Endothelial cell of umbilical vein (primary cell): ENCODE measurements at regions not wholly inside any gene's neighbourhood (a gene's known extent, or its start where the extent isn't known, plus 50 kb on each side); places are given as distances from the start of the nearest gene placed in this dataset.

Experiments
- BruUV-seq: library from RNA; stranded (reverse); fragments of 400-500 nt; replicated peaks from 2 replicates; lab custom pipeline; 2021; lab: Mats Ljungman, UMichigan
- CTCF ChIA-PET: fragments of 300-600, 350-600 bp; sonication (Branson Sonifier 250); formaldehyde crosslinking; loops from one replicate; lab custom pipeline; 2021; ENCODE audit warnings: antibody characterized with exemption, inconsistent platforms; lab: Charles Lee
- POLR2A ChIA-PET: fragments of 300-600, 350-600 bp; sonication (Branson Sonifier 250); formaldehyde crosslinking; loops from one replicate; lab custom pipeline; 2021; ENCODE audit warnings: antibody characterized with exemption, inconsistent platforms; lab: Charles Lee
- DNase-seq: peaks from one replicate; pipeline ENCODE4 v3.0.0-alpha.2; 2011; ENCODE audit warnings: low read depth, low spot score
- FAIRE-seq: peaks from 2 replicates; lab custom pipeline; 2011; peaks lifted over from hg19 to GRCh38; lab: Jason Lieb, UNC
- H2AFZ ChIP-seq: 2 replicates; pipeline ENCODE4 v1.6.0; 2012; ENCODE audit warnings: low read depth, low read length, control low read depth, inconsistent platforms
- H3K27ac ChIP-seq: 2 replicates; pipeline ENCODE4 v1.5.1; 2011; ENCODE audit warnings: low read depth, mild to moderate bottlenecking, control low read depth, low read length, moderate library complexity; ENCODE audit not compliant: insufficient read depth
- H3K27me3 ChIP-seq, 2 experiments: 2 replicates each; pipeline versions ENCODE4 v1.6.0 to v1.6.1; 2011; ENCODE audit warnings: low read length in 2 of 2, mixed read lengths in 1 of 2; ENCODE audit not compliant: control insufficient read depth in 2 of 2, insufficient read depth in 2 of 2
- H3K36me3 ChIP-seq, 2 experiments: 2 replicates in 1 of 2; 3 replicates in 1 of 2; pipeline ENCODE4 v1.5.1; 2011; ENCODE audit warnings: low read length in 2 of 2, mild to moderate bottlenecking in 1 of 2, moderate library complexity in 1 of 2; ENCODE audit not compliant: control insufficient read depth in 2 of 2, insufficient read depth in 2 of 2; ENCODE audit errors: extremely low read depth in 1 of 2
- H3K4me1 ChIP-seq: 3 replicates; pipeline ENCODE4 v1.5.1; 2011; ENCODE audit warnings: mild to moderate bottlenecking, low read length; ENCODE audit not compliant: control insufficient read depth, insufficient read depth; ENCODE audit errors: extremely low read depth
- H3K4me2 ChIP-seq: 2 replicates; pipeline ENCODE4 v1.6.1; 2011; ENCODE audit warnings: low read length, control low read depth, mixed read lengths; ENCODE audit not compliant: insufficient read depth
- H3K4me3 ChIP-seq, 3 experiments: fragments of 200-600 bp in 1 of 3; sonication (generic), shearing (Covaris generic) in 1 of 3; replicated peaks in 1 of 3; 2 replicates each; pipeline ENCODE4 v1.5.1; 2011 to 2016; ENCODE audit warnings: control low read depth in 3 of 3, low read length in 3 of 3, mild to moderate bottlenecking in 2 of 3, inconsistent platforms in 1 of 3, low read depth in 1 of 3, moderate library complexity in 1 of 3; ENCODE audit not compliant: insufficient read depth in 1 of 3
- H3K79me2 ChIP-seq: 2 replicates; pipeline ENCODE4 v1.6.0; 2012; ENCODE audit warnings: low read length, inconsistent platforms; ENCODE audit not compliant: control insufficient read depth, insufficient read depth
- H3K9ac ChIP-seq: replicated peaks from 2 replicates; pipeline ENCODE3; 2011; ENCODE audit warnings: low read length, control low read depth; ENCODE audit not compliant: insufficient read depth; ENCODE audit errors: extremely low read depth
- H3K9me1 ChIP-seq: replicated peaks from 3 replicates; pipeline ENCODE4 v1.6.0; 2011; ENCODE audit warnings: mild to moderate bottlenecking, low read length; ENCODE audit not compliant: control insufficient read depth, insufficient read depth; ENCODE audit errors: extremely low read depth
- H3K9me3 ChIP-seq: replicated peaks from 2 replicates; pipeline ENCODE4 v1.5.1; 2012; ENCODE audit warnings: low read length, inconsistent platforms; ENCODE audit not compliant: control insufficient read depth, insufficient read depth
- H4K20me1 ChIP-seq: replicated peaks from 2 replicates; pipeline ENCODE3; 2011; ENCODE audit warnings: mild to moderate bottlenecking, low read length; ENCODE audit not compliant: control insufficient read depth, insufficient read depth; ENCODE audit errors: extremely low read depth
- CTCF ChIP-seq, 2 donors: IDR thresholded peaks; 1 replicate in 1 of 2; 2 replicates in 1 of 2; pipeline ENCODE4 v1.5.1; 2011; ENCODE audit warnings: low read length in 2 of 2, mild to moderate bottlenecking in 2 of 2, moderate library complexity in 2 of 2, control low read depth in 1 of 2, inconsistent platforms in 1 of 2, low read depth in 1 of 2; ENCODE audit not compliant: insufficient read depth in 1 of 2; ENCODE audit errors: extremely low read depth in 1 of 2
- EZH2 ChIP-seq: IDR thresholded peaks from 2 replicates; pipeline ENCODE4 v1.6.1; 2012; ENCODE audit warnings: borderline replicate concordance, low read depth, mild to moderate bottlenecking, moderate library complexity, low read length, inconsistent platforms; ENCODE audit not compliant: severe bottlenecking
- FOS ChIP-seq: IDR thresholded peaks from 2 replicates; pipeline ENCODE4 v1.6.1; 2011; ENCODE audit warnings: mild to moderate bottlenecking, low read length, moderate library complexity, borderline replicate concordance; ENCODE audit not compliant: insufficient read depth
- GATA2 ChIP-seq: IDR thresholded peaks from 2 replicates; pipeline ENCODE4 v1.7.0; 2011; ENCODE audit warnings: low read depth, mild to moderate bottlenecking, moderate library complexity, mixed read lengths, low read length; ENCODE audit not compliant: insufficient read length, insufficient read depth
- JUN ChIP-seq: IDR thresholded peaks from 2 replicates; pipeline ENCODE4 v1.6.1; 2011; ENCODE audit warnings: borderline replicate concordance, low read depth; ENCODE audit not compliant: insufficient read length, insufficient read depth
- MAX ChIP-seq: IDR thresholded peaks from 2 replicates; pipeline ENCODE4 v1.6.1; 2011; ENCODE audit not compliant: insufficient read depth, insufficient read length
- MYC ChIP-seq: IDR thresholded peaks from one replicate; pipeline ENCODE4 v1.6.1; 2011; ENCODE audit warnings: mild to moderate bottlenecking, low read depth, low read length
- POLR2A ChIP-seq: IDR thresholded peaks from 2 replicates; pipeline ENCODE4 v1.6.1; 2012; ENCODE audit warnings: low read depth, mild to moderate bottlenecking, control low read depth, low read length
- POLR2AphosphoS5 ChIP-seq: IDR thresholded peaks from 2 replicates; pipeline ENCODE4 v1.6.1; 2012; ENCODE audit warnings: low read depth, mild to moderate bottlenecking, control low read depth, low read length, moderate library complexity; ENCODE audit not compliant: insufficient read depth
- dilution Hi-C: fragments of 300-500 bp; cut with MboI; formaldehyde crosslinking; loops from one replicate; pipeline ENCODE4 v1.15.0; 2019; ENCODE audit warnings: low sequenced_read_pairs; ENCODE audit not compliant: extremely low pct_ligation_motif_present
- intact Hi-C: fragments of 100-400 bp; cut with micrococcal nuclease; formaldehyde crosslinking; loops from one replicate; pipeline ENCODE4 v1.10.0; 2022

GRCh38 chr4:157908691-157909090 is 264.1 kb downstream of the GASK1B start:
- dilution Hi-C loops (no loop called here), intact Hi-C loops (no loop called here)
- Histone ChIP-seq H3K27me3 (no peaks in the 10 kb centered on the region), H4K20me1 (no peaks in the 10 kb centered on the region), H3K4me1 (no peaks in the 10 kb centered on the region), H3K9me3 (no peaks in the 10 kb centered on the region), H3K79me2 (no peaks in the 10 kb centered on the region), H3K4me2 (no peak overlapping the region), H3K9me1 (no peaks in the 10 kb centered on the region), H3K27ac (no peak overlapping the region), H2AFZ (no peak overlapping the region), H3K36me3 (no peaks in the 10 kb centered on the region), H3K4me3 (no peak overlapping the region), H3K9ac (no peak overlapping the region)
- ChIA-PET CTCF (no interaction called here), POLR2A (no interaction called here)
- TF ChIP-seq GATA2 (no peak), EZH2 (no peak), MAX (no peak), POLR2A (no peak)
- BruUV-seq, result no TSS peak
- DNase-seq, result no peak
- FAIRE-seq, result no peak

- BruUV-seq, result no TSS peak
- CTCF ChIA-PET, result no interaction called here
Observed at GRCh38 chr4:157908031-157908430, 264.8 kb downstream of the GASK1B start.

More at GRCh38 chr4:157908031-157908430, 264.8 kb downstream of the GASK1B start:
- Histone ChIP-seq H3K27me3 (no peaks in the 10 kb centered on the region), H3K4me1 (no peaks in the 10 kb centered on the region), H3K4me3 (no peak overlapping the region), H3K79me2 (no peaks in the 10 kb centered on the region), H3K36me3 (no peaks in the 10 kb centered on the region), H4K20me1 (no peaks in the 10 kb centered on the region), H3K4me2 (no peak overlapping the region), H2AFZ (no peak overlapping the region), H3K9me1 (no peaks in the 10 kb centered on the region), H3K9me3 (no peaks in the 10 kb centered on the region), H3K27ac (no peak overlapping the region), H3K9ac (no peak overlapping the region)
- DNase-seq, result no peak
- dilution Hi-C loops, result no loop called here
- intact Hi-C loops, result no loop called here
- FAIRE-seq, result no peak
- TF ChIP-seq POLR2AphosphoS5, result no peak
- TF ChIP-seq MAX, result no peak
- TF ChIP-seq GATA2, result no peak
- no peak for TF ChIP-seq MYC
- no peak for TF ChIP-seq CTCF (IDR thresholded peaks at IDR 0.05; ENCODE audit: extremely low read depth in 1 of 2, insufficient read depth in 1 of 2, low read depth in 1 of 2, low read length in 2 of 2)
- no peak for TF ChIP-seq JUN
- TF ChIP-seq POLR2A, result no peak
- no peak for TF ChIP-seq FOS
- TF ChIP-seq EZH2, result no peak
- POLR2A ChIA-PET, result no interaction called here
